OCI-LY1 (cell line): ENCODE measurements at regions not wholly inside any gene's neighbourhood (a gene's known extent, or its start where the extent isn't known, plus 50 kb on each side); places are given as distances from the start of the nearest gene placed in this dataset.
"Not testable (repeated sequence)": the region's sequence is repeated elsewhere in the genome, so short reads cannot be mapped to it uniquely, and the experiment has no call there.

Experiments used
- EZH2 ChIP-seq: fragments of 200-600 bp; sonication (generic), shearing (Covaris generic); IDR thresholded peaks from 2 replicates; pipeline ENCODE4 v1.8.0; 2017; ENCODE audit warnings: borderline replicate concordance, mixed run types, mild to moderate bottlenecking, antibody characterized with exemption, low read length, moderate library complexity, mixed read lengths
- TF ChIP-seq, protein P1 (sequence below): fragments of 200-600 bp; sonication (generic), shearing (Covaris generic); IDR thresholded peaks from 2 replicates; pipeline ENCODE4 v1.5.1; 2017; ENCODE audit warnings: mild to moderate bottlenecking, antibody characterized with exemption, low read length, moderate library complexity, mixed read lengths

DNA sequence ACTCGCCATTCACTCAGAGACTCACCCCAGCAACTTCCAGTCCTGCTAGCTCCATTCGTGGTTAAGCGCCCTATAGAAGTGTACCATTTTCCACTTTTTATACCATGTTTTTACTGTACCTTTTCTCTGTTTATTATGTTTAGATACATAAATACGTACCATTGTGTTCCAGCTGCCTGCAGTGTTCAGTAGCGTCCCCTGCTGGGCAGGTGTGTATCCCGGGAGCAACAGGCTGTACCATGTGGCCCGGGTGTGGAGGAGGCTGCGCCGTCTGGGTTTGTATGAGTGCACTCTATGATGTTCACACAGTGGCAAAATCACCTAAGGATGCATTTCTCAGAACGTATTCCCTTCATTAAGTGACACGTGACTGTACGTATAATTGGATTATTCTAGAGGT, 351.5 kb upstream of the FRG1 start:
- TF ChIP-seq, protein P1, sequence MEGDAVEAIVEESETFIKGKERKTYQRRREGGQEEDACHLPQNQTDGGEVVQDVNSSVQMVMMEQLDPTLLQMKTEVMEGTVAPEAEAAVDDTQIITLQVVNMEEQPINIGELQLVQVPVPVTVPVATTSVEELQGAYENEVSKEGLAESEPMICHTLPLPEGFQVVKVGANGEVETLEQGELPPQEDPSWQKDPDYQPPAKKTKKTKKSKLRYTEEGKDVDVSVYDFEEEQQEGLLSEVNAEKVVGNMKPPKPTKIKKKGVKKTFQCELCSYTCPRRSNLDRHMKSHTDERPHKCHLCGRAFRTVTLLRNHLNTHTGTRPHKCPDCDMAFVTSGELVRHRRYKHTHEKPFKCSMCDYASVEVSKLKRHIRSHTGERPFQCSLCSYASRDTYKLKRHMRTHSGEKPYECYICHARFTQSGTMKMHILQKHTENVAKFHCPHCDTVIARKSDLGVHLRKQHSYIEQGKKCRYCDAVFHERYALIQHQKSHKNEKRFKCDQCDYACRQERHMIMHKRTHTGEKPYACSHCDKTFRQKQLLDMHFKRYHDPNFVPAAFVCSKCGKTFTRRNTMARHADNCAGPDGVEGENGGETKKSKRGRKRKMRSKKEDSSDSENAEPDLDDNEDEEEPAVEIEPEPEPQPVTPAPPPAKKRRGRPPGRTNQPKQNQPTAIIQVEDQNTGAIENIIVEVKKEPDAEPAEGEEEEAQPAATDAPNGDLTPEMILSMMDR: not testable (repeated sequence)
- TF ChIP-seq EZH2: not testable (repeated sequence)
